ENCODE measurements at regions not wholly inside any gene's neighbourhood (a gene's known extent, or its start where the extent isn't known, plus 50 kb on each side); places are given as distances from the start of the nearest gene placed in this dataset.

DNA sequence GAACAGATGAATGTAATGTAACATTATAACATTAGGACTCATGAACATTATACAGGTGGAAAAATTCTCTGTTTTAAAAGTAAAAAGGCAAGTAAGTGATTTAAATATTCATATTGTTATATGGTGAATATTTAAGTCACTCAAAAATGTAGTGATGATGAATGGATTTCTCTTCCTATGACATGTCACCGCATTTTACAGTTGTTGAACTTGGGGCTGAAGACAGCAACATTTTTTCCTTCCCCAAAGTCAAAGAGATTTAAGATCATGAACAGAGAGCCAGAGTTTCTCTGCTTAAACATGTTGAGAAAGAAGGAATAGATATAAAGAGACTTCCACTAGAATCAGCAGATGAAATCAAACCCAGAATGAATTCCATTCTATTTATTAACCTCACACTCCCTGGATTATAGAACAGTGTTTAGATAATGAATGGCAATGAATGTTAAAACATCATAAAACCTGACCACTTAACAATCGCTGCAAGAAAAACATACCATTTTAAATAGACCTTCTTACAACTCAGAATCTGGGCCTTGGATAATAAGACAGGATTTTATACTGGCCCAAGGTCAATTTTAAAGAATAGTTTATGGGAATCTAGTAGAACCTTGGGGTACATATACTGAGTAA, 163.6 kb upstream of the SIX2 start:
- no peak for TF ChIP-seq PAX5 (IDR thresholded peaks at IDR 0.05; ENCODE audit: insufficient read depth, low read length, severe bottlenecking)
- FAIRE-seq (no peak), DNase-seq (ENCODE audit: insufficient read length, low spot score) (no peak)

DNA sequence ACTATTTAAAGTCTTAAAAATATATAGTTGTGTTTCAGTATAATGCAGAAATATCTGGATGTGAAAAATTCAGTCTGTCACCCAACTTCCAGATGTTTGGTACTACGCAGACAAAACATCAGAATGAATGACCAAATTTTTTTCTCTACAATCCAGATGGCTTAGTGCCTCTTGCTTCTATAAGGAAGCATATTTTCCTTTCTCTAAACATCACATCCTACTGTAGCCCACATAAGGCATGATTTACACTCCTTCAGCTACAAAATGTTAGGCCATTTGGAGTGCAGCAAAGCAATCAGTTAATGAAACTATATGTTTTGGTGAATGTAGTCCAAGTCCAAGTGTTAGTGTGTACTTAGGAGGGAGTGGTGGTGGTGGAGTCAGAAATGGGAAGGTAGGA, 162.9 kb upstream of the SIX2 start:
- DNase-seq (ENCODE audit: insufficient read length, low spot score) (no peak), FAIRE-seq (no peak)
- no peak for TF ChIP-seq TAF1 (IDR thresholded peaks at IDR 0.05; ENCODE audit: low read depth, low read length)
- TF ChIP-seq POLR2AphosphoS5 (IDR thresholded peaks at IDR 0.05; ENCODE audit: low read depth, low read length) = no peak
- TF ChIP-seq POU2F2 (IDR thresholded peaks at IDR 0.05; ENCODE audit: low read depth, low read length) = no peak
- no peak for TF ChIP-seq PAX5 (IDR thresholded peaks at IDR 0.05; ENCODE audit: insufficient read depth, low read length, severe bottlenecking)
- no peak for TF ChIP-seq POLR2A (IDR thresholded peaks at IDR 0.05; ENCODE audit: low read depth, low read length)
- TF ChIP-seq SPI1 (IDR thresholded peaks at IDR 0.05; ENCODE audit: low read depth, low read length) = no peak

DNA sequence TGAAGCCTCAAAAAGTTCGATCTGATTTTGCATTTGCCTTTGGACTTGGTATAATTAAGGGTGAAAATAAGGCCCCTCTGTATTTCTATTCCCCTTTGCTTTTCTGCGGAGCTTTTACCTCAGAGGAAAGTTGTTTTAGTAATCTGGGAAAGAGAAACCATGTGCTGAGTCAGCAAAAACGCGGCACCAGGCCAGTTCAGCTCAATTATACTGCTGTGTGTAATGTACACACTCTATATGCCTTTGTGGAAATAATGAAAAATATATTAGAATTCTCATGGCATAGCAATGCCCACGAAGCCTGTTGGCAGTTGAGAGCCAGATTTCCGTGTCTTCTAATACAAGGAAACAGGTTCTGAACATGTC, 161.9 kb upstream of the SIX2 start:
- TF ChIP-seq POU2F2 (IDR thresholded peaks at IDR 0.05; ENCODE audit: low read depth, low read length) (no peak), TAF1 (IDR thresholded peaks at IDR 0.05; ENCODE audit: low read depth, low read length) (no peak), SPI1 (IDR thresholded peaks at IDR 0.05; ENCODE audit: low read depth, low read length) (no peak), POLR2AphosphoS5 (IDR thresholded peaks at IDR 0.05; ENCODE audit: low read depth, low read length) (no peak), PAX5 (IDR thresholded peaks at IDR 0.05; ENCODE audit: insufficient read depth, low read length, severe bottlenecking) (no peak), POLR2A (IDR thresholded peaks at IDR 0.05; ENCODE audit: low read depth, low read length) (no peak)
- no peak for DNase-seq (ENCODE audit: insufficient read length, low spot score)

DNA sequence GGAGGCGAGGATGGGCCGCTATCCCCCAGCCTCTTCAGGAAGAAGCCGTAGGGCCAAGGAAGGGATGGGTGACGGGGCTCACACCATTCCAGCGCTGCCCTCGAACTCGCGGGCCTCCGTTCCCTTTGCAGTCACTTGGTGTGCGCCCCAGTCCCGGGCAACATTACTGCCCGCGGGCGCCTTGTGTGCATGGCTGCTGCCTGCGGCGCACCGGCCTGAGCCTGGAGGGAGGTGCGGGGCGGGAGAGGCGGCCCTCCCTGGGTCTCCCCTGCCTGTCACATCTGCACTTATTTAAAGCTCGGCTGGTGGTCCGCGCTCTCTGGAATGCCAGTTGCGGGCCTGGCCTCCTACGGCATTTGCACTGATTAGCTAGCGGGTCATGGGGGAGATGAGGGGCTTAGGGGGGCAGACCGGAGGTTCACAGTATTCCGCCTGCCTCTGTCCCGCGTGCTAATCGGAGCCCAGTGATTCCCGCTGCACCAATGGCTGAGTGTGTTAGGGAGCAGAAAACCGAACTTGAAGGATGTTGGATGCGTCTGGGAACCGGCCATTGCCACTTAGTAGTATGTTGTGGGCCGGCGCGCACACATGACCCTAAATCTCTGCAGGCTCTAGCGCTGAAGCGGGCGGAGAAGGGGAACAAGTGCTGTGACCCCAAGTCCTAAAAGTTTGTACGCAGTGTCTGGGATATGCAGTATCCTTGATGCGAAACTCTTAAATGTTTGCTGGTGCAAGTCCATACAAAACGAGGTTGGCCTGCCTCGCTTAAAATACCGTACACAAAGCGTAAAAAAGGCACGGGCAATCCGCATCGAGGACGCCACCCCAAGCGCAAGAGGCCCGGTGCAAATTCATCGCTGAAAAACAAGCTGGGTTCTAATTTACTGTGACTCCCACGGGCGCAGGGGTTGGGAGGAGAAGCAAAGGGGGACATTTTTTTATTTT, 161.2 kb upstream of the SIX2 start:
- DNase-seq (ENCODE audit: insufficient read length, low spot score) (no peak), FAIRE-seq (no peak)
- no peak for TF ChIP-seq POU2F2 (IDR thresholded peaks at IDR 0.05; ENCODE audit: low read depth, low read length)
- TF ChIP-seq POLR2AphosphoS5 (IDR thresholded peaks at IDR 0.05; ENCODE audit: low read depth, low read length) = no peak
- no peak for TF ChIP-seq TAF1 (IDR thresholded peaks at IDR 0.05; ENCODE audit: low read depth, low read length)
- TF ChIP-seq PAX5 (IDR thresholded peaks at IDR 0.05; ENCODE audit: insufficient read depth, low read length, severe bottlenecking) = no peak
- TF ChIP-seq POLR2A (IDR thresholded peaks at IDR 0.05; ENCODE audit: low read depth, low read length) = no peak
- no peak for TF ChIP-seq SPI1 (IDR thresholded peaks at IDR 0.05; ENCODE audit: low read depth, low read length)

More for the DNA sequence above, 161.9 kb upstream of the SIX2 start:
- no peak for FAIRE-seq

DNA sequence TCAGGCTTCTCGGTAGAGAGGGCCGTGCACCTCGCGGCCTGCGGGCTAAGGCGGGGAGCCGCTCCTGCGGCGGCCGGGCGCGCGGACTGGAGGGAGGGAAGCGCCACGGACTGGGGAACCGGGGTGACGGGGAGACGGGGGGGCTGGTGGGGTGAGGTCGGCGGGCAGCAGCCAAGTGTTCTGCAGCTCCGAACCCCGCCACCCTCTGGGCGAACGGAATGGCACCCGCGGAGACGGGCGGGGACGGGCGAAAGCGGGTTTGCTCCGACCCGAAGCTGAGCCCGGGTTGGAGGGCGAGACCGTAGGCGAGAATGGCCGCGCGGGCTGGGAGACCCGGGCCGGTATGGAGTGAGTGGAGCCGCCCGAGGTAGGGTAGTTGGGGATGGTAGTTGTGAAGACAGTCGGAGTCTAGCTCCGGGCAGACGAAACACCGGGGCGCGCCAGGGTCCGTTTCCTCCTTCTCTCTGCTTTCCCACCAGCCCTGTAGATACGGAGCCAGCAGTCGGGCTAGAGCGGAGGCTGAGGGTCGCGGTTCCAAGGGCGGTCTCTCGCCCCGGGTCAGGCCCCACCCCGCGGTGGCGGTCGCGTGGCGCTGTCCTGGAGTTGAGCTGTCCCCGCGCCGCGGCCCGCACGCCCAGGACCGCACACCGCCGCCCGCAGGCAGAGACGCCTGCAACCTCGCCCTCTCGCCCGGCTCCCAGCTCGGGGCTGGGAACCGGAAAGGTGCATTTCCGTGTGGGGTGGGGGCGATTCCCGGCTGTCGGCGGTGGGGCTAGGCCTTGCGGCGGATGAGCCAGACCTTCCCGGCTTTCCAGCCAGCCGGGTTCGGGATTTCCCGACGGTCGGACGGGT, 160.3 kb upstream of the SIX2 start:
- DNase-seq (ENCODE audit: insufficient read length, low spot score) (peak; percentile 32), FAIRE-seq (no peak)
- TF ChIP-seq POLR2A (IDR thresholded peaks at IDR 0.05; ENCODE audit: low read depth, low read length) = no peak
- no peak for TF ChIP-seq POLR2AphosphoS5 (IDR thresholded peaks at IDR 0.05; ENCODE audit: low read depth, low read length)
- no peak for TF ChIP-seq POU2F2 (IDR thresholded peaks at IDR 0.05; ENCODE audit: low read depth, low read length)
- no peak for TF ChIP-seq TAF1 (IDR thresholded peaks at IDR 0.05; ENCODE audit: low read depth, low read length)
- TF ChIP-seq PAX5 (IDR thresholded peaks at IDR 0.05; ENCODE audit: insufficient read depth, low read length, severe bottlenecking) = no peak
- no peak for TF ChIP-seq SPI1 (IDR thresholded peaks at IDR 0.05; ENCODE audit: low read depth, low read length)

DNA sequence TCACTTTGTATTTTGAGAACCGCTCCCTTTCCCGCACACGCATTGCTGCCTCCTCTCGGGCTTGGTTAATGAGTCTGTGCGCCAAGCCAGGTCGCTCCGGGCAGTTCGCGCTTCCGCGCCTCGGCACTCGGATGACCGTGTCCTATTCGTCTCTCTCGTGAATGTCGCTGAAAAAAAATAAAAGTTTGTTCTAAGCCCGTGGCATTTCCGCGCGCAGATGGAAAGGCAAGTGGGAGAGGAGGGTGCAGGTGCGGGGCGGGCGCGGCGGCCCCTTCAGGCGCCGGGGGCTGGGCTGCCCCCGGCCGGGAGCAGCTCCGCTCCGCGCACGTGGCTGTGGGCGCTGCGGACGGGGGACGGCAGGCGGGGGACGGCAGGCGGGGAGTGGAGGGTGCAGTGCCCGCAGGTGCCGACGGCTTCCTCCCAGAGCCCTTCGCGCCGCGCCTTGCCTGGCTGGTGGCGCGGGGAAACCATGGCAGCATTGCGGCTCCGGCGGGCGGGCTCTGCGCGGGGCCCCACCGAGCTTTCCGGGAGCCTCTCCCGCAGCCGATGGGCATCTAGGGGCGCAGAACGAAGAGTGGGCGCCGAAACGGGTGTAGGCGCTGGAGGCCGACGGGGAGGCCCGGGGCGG, 159.6 kb upstream of the SIX2 start:
- FAIRE-seq = no peak
- DNase-seq (ENCODE audit: insufficient read length, low spot score) = peak; percentile 44
- TF ChIP-seq PAX5 (IDR thresholded peaks at IDR 0.05; ENCODE audit: insufficient read depth, low read length, severe bottlenecking) (no peak), POLR2A (IDR thresholded peaks at IDR 0.05; ENCODE audit: low read depth, low read length) (no peak), SPI1 (IDR thresholded peaks at IDR 0.05; ENCODE audit: low read depth, low read length) (no peak), POLR2AphosphoS5 (IDR thresholded peaks at IDR 0.05; ENCODE audit: low read depth, low read length) (no peak), POU2F2 (IDR thresholded peaks at IDR 0.05; ENCODE audit: low read depth, low read length) (no peak), TAF1 (IDR thresholded peaks at IDR 0.05; ENCODE audit: low read depth, low read length) (no peak)

DNA sequence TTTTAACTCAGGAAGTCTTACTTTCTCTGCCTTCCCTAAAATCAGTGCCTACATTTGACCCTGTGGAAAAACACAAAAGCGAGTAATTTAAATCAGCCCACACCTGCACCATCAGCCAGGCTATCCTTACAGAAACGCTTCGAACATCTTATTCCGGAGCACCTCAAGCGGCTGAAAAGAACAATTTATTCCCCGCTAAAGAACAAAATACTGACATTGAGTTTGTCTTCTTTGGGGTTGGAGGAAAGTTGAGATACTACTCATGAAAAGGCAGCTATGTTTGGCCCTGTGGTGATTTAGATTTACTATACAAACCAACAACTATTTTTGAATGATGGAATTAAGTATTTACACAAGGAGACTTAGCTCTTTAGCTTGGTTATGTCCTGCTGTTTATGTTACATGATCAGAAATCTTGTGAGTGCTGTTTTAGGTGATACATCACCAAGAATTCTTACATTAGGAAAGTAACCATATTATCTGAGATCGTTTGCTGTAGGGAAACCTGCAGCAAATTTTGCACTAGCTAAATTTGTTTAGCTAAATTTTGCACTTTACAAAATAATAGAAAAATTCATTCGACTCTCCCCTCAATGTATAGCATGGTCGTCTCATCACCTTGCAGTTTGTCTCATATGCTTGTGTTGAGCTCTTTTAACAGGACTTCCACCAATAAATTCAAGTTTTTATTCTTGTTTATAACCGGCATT, 158.8 kb upstream of the SIX2 start:
- FAIRE-seq = no peak
- DNase-seq (ENCODE audit: insufficient read length, low spot score) = no peak

DNA sequence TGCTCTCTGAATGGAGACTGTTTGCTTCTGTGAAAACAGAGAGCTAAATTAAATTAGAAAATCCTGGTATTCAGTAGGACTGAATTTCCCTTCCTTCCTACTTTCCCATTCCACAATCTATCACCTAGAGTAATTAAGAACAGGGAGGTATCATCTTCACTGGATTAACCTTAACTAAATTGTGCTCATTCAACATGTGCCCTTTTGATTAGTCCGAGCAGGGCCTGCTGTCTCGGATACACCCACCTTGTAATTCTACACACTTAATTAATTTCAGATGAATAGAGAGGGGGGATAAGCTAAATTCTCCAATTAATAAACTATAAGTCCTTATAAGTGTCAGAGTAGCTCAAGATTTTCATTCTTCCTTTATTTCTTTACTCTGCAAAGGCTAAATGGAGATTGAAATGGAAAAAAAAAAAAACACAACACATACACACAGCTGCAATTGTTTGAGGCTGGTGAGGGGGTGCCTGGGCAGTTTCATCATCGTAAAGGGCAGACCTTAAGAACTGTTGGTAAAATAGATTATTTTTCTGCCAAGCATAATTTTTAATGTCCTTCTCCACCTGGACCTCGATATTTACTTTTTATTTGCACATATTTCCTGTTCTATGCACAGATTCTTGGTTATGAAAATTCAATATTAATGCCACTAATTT, 157.1 kb upstream of the SIX2 start:
- FAIRE-seq = no peak
- TF ChIP-seq SPI1 (IDR thresholded peaks at IDR 0.05; ENCODE audit: low read depth, low read length) = no peak
- no peak for TF ChIP-seq PAX5 (IDR thresholded peaks at IDR 0.05; ENCODE audit: insufficient read depth, low read length, severe bottlenecking)
- TF ChIP-seq POU2F2 (IDR thresholded peaks at IDR 0.05; ENCODE audit: low read depth, low read length) = no peak
- TF ChIP-seq POLR2A (IDR thresholded peaks at IDR 0.05; ENCODE audit: low read depth, low read length) = no peak
- TF ChIP-seq POLR2AphosphoS5 (IDR thresholded peaks at IDR 0.05; ENCODE audit: low read depth, low read length) = no peak
- no peak for TF ChIP-seq TAF1 (IDR thresholded peaks at IDR 0.05; ENCODE audit: low read depth, low read length)

More for the DNA sequence above, 158.8 kb upstream of the SIX2 start:
- TF ChIP-seq POU2F2 (IDR thresholded peaks at IDR 0.05; ENCODE audit: low read depth, low read length) (no peak), POLR2AphosphoS5 (IDR thresholded peaks at IDR 0.05; ENCODE audit: low read depth, low read length) (no peak), PAX5 (IDR thresholded peaks at IDR 0.05; ENCODE audit: insufficient read depth, low read length, severe bottlenecking) (no peak), POLR2A (IDR thresholded peaks at IDR 0.05; ENCODE audit: low read depth, low read length) (no peak)

More for the DNA sequence above, 157.1 kb upstream of the SIX2 start:
- no peak for DNase-seq (ENCODE audit: insufficient read length, low spot score)
